ENCODE measurements at regions not wholly inside any gene's neighbourhood (a gene's known extent, or its start where the extent isn't known, plus 50 kb on each side); places are given as distances from the start of the nearest gene placed in this dataset.

DNA sequence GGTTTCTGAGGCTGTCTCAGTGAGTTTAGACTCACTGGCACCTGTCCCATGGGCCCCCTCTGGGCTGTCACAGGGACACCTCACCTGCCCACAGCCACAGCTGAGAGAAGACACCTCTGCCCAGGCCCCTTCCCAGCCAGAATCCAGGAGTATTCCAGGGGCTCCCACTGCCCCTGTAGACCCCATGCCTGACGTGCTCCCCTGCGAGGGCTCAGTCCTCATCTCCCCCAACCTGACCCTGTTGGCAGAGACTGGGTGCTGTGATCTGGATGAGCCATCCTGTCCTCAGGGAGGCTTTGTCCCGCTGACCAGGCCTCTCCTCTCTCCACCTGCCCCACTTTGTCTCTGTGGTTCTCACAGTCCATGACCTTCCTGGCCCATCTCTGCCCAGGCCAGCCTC, 89.4 kb downstream of the DHRS2 start (continued):
- TF ChIP-seq FOSB (CRISPR knock-in tag; IDR thresholded peaks at IDR 0.05) (no peak), TP53 (CRISPR knock-in tag; IDR thresholded peaks at IDR 0.05) (no peak), EP300 (IDR thresholded peaks at IDR 0.05) (no peak), NPAS2 (CRISPR knock-in tag; IDR thresholded peaks at IDR 0.05; ENCODE audit: borderline replicate concordance) (no peak), GATA3 (IDR thresholded peaks at IDR 0.05; ENCODE audit: borderline replicate concordance) (no peak)
- TF ChIP-seq, protein P1, sequence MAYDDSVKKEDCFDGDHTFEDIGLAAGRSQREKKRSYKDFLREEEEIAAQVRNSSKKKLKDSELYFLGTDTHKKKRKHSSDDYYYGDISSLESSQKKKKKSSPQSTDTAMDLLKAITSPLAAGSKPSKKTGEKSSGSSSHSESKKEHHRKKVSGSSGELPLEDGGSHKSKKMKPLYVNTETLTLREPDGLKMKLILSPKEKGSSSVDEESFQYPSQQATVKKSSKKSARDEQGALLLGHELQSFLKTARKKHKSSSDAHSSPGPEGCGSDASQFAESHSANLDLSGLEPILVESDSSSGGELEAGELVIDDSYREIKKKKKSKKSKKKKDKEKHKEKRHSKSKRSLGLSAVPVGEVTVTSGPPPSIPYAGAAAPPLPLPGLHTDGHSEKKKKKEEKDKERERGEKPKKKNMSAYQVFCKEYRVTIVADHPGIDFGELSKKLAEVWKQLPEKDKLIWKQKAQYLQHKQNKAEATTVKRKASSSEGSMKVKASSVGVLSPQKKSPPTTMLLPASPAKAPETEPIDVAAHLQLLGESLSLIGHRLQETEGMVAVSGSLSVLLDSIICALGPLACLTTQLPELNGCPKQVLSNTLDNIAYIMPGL (CRISPR knock-in tag; IDR thresholded peaks at IDR 0.05; ENCODE audit: borderline replicate concordance): no peak

DNA sequence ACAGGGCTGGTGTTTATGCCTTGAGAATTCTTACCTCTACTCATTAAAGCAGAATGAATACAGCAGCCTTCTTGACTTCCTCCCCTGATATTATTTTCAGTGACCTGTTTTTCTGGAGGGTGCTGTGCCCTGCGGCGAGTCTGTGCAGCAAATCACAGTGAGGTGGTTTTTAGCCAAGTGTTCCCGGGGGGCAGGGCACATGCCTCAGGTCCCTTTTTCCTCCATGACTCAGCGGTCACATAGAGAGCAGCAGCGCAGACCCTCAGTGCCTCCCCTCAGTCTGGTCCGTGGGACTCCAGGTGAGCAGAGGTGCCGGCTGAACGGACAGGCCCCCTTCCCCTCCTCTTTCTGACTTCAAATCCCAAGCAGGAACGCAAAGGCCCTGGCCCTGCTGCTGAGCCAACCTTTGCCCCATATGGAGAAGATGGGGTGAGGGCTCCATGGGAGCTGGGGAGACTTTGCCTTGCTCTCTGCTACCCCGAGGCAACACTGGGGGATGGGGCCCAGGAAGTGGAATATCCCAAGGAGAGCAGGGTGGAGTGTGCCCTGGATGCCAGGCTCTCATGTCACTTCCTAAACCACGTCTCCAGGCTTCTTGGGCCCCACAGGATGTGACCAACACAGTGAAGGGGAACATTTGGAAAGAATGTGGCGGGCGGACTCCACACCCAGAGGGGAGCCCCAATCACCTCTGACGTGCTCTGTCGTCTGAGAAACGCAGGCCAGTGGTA, 90.0 kb downstream of the DHRS2 start:
- Histone ChIP-seq H3K4me3 (no peak overlapping the region), H3K4me1 (no peaks in the 10 kb centered on the region), H3K27ac (no peak overlapping the region), H3K4me2 (no peak overlapping the region), H3K9me3 (no peaks in the 10 kb centered on the region)
- POLR2A ChIA-PET: no interaction called here
- CTCF ChIA-PET: interaction anchor here (0.7 to 10.2 kb wide), 17 partner anchors 23 to 383 kb away, joined by 3 to 180 read pairs (median 4); no protein-coding TSS in a partner anchor
- ATAC-seq (no peak), FAIRE-seq (no peak), DNase-seq (ENCODE audit: low read depth in 1 of 2, low spot score in 1 of 2) (no peak)
- no peak for TF ChIP-seq RARB (CRISPR knock-in tag; IDR thresholded peaks at IDR 0.05)
- WGBS (ENCODE audit: missing lambda C conversion rate): 64% methylated on average over 15 of the region's 16 CpGs

DNA sequence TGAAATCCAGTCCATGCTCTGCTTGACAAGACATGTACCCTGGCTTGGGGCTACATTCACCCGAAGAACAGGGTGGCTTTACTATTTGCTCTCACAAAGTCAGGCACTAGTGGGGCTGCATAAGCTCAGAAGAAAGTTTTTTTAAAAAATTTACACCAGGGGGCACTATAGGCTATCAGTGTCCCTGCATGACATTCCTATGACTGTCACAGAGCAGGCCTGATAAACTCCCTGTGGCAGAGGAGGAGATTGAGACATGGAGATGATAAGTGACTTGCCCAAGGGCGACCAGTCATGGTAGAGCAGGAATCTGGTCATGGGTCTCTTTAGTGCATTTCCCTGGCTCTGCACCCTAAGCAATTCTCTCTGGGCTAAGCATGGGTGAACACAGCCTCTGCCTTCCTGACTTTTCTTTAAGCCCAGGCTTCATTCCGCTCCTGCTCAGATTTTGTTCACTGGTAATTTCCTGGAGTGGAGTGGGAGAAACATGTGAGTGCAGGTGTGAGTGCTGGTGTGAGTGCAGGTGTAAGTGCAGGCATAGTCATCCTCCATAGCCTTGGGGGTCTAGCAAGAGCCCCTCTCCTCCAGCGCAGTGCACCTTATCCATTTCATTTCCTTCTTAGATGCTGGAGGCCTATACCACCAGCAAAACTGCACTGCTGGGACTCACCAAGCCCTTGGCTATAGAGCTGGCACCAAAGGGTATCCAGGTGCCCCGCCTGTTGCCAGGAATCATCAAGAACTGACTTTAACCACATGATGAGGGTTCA, 91.6 kb downstream of the DHRS2 start:
- no peak overlapping the region for H3K27ac ChIP-seq

DNA sequence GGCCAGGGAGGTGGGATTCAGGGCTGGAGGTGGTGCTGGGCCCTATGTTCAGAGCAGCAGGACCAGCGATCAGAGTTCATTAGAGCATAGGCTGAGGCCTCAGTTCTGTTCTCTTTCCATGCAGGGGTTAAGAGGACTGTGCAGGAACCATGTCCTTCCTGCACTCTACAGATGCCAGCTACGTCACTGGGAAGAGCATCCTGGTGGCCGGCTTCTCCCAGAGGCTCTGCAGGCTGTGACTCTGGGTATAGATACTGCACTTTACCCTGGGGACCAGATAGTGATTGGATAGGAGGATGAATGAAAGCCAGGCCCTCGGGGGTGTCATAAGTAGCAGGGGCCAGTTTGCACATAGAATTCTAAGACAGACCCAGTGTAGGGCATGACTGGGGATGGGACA, 92.6 kb downstream of the DHRS2 start:
- FAIRE-seq (no peak), DNase-seq (ENCODE audit: low read depth in 1 of 2, low spot score in 1 of 2) (no peak), ATAC-seq (no peak)
- WGBS (ENCODE audit: missing lambda C conversion rate): 59% methylated on average over 3 of the region's 4 CpGs
- Histone ChIP-seq H3K4me2 (no peak overlapping the region), H3K4me1 (no peaks in the 10 kb centered on the region), H3K27ac (no peak overlapping the region), H3K9me3 (no peaks in the 10 kb centered on the region), H3K4me3 (no peak overlapping the region)
- POLR2A ChIA-PET: no interaction called here
- CTCF ChIA-PET: interaction anchor here (0.7 to 10.2 kb wide), 4 partner anchors 50 to 182 kb away, joined by 3 to 180 read pairs (median 4); no protein-coding TSS in a partner anchor
- TF ChIP-seq, protein P2, sequence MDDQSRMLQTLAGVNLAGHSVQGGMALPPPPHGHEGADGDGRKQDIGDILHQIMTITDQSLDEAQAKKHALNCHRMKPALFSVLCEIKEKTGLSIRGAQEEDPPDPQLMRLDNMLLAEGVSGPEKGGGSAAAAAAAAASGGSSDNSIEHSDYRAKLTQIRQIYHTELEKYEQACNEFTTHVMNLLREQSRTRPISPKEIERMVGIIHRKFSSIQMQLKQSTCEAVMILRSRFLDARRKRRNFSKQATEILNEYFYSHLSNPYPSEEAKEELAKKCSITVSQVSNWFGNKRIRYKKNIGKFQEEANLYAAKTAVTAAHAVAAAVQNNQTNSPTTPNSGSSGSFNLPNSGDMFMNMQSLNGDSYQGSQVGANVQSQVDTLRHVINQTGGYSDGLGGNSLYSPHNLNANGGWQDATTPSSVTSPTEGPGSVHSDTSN (IDR thresholded peaks at IDR 0.05): no peak
- TF ChIP-seq GATA3 (IDR thresholded peaks at IDR 0.05; ENCODE audit: borderline replicate concordance) (no peak), MAFK (IDR thresholded peaks at IDR 0.05; ENCODE audit: partially characterized antibody) (no peak), POLR2A (IDR thresholded peaks at IDR 0.05; ENCODE audit: low read length) (no peak), BHLHE40 (IDR thresholded peaks at IDR 0.05; ENCODE audit: low read depth, low read length) (no peak), HOXA7 (CRISPR knock-in tag; IDR thresholded peaks at IDR 0.05) (no peak), HDAC2 (IDR thresholded peaks at IDR 0.05) (no peak), ZC3H11A (IDR thresholded peaks at IDR 0.05) (no peak), CBX8 (IDR thresholded peaks at IDR 0.05) (no peak), FOSB (CRISPR knock-in tag; IDR thresholded peaks at IDR 0.05) (no peak), MAZ (IDR thresholded peaks at IDR 0.05; ENCODE audit: borderline replicate concordance, low read depth, low read length) (no peak), RNF2 (IDR thresholded peaks at IDR 0.05; ENCODE audit: borderline replicate concordance, low read depth) (no peak), HOXB5 (CRISPR knock-in tag; IDR thresholded peaks at IDR 0.05) (no peak), JUNB (IDR thresholded peaks at IDR 0.05) (no peak), EHF (CRISPR knock-in tag; IDR thresholded peaks at IDR 0.05) (no peak), NFE2L2 (conservative IDR thresholded peaks at IDR 0.05; ENCODE audit: low read length) (no peak)
- TF ChIP-seq, protein P3, sequence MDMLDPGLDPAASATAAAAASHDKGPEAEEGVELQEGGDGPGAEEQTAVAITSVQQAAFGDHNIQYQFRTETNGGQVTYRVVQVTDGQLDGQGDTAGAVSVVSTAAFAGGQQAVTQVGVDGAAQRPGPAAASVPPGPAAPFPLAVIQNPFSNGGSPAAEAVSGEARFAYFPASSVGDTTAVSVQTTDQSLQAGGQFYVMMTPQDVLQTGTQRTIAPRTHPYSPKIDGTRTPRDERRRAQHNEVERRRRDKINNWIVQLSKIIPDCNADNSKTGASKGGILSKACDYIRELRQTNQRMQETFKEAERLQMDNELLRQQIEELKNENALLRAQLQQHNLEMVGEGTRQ (IDR thresholded peaks at IDR 0.05): no peak

More for the DNA sequence above, 91.6 kb downstream of the DHRS2 start:
- DNase-seq (ENCODE audit: low read depth in 1 of 2, low spot score in 1 of 2): peak; percentile 63 to 66
- ChIA-PET CTCF (interaction anchor here (0.6 to 10.2 kb wide), 38 partner anchors 8 to 381 kb away, joined by 3 to 180 read pairs (median 3); no protein-coding TSS in a partner anchor), POLR2A (interaction anchor here (1.0 kb wide), 1 partner anchor 183 kb away, joined by 3 read pairs; no protein-coding TSS in a partner anchor)
- H3K4me1 ChIP-seq: no peaks in the 10 kb centered on the region
- FAIRE-seq: no peak
- peak; percentile 84 to 94 for ATAC-seq
- no peaks in the 10 kb centered on the region for H3K9me3 ChIP-seq
- no peak overlapping the region for H3K4me2 ChIP-seq
- 53% methylated on average over 5 of the region's 5 CpGs for WGBS (ENCODE audit: missing lambda C conversion rate)
- TF ChIP-seq RAD21 (conservative IDR thresholded peaks at IDR 0.05 in 1 of 2, IDR thresholded peaks at IDR 0.05 in 1 of 2): peak; percentile 75 to 86
- TF ChIP-seq, protein P4, sequence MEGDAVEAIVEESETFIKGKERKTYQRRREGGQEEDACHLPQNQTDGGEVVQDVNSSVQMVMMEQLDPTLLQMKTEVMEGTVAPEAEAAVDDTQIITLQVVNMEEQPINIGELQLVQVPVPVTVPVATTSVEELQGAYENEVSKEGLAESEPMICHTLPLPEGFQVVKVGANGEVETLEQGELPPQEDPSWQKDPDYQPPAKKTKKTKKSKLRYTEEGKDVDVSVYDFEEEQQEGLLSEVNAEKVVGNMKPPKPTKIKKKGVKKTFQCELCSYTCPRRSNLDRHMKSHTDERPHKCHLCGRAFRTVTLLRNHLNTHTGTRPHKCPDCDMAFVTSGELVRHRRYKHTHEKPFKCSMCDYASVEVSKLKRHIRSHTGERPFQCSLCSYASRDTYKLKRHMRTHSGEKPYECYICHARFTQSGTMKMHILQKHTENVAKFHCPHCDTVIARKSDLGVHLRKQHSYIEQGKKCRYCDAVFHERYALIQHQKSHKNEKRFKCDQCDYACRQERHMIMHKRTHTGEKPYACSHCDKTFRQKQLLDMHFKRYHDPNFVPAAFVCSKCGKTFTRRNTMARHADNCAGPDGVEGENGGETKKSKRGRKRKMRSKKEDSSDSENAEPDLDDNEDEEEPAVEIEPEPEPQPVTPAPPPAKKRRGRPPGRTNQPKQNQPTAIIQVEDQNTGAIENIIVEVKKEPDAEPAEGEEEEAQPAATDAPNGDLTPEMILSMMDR (IDR thresholded peaks at IDR 0.05): peak; percentile 71
- no peak for TF ChIP-seq FOSL2 (IDR thresholded peaks at IDR 0.05)
- peak; percentile 34; the same call in 1 of the 2 replicates for TF ChIP-seq FOSL2 (CRISPR knock-in tag; IDR thresholded peaks at IDR 0.05)
- TF ChIP-seq FOXS1 (CRISPR knock-in tag; IDR thresholded peaks at IDR 0.05): no peak
- TF ChIP-seq CBX2 (IDR thresholded peaks at IDR 0.05; ENCODE audit: borderline replicate concordance, low read depth): no peak
- TF ChIP-seq BHLHE40 (IDR thresholded peaks at IDR 0.05; ENCODE audit: low read depth, low read length): no peak
- peak; percentile 80 for TF ChIP-seq SMC3 (IDR thresholded peaks at IDR 0.05)
- no peak overlapping the region for H3K4me3 ChIP-seq
